HEK293 (cell line): ENCODE measurements at regions not wholly inside any gene's neighbourhood (a gene's known extent, or its start where the extent isn't known, plus 50 kb on each side); places are given as distances from the start of the nearest gene placed in this dataset.

Experiments
- CTCF ChIA-PET: fragments of 350-600 bp; formaldehyde crosslinking; extraction: SDS; loops from one replicate; lab custom pipeline; 2021; ENCODE audit warnings: antibody characterized with exemption; lab: Yijun Ruan, JAX
- POLR2A ChIA-PET: fragments of 300-600 bp; formaldehyde crosslinking; extraction: SDS; loops from one replicate; lab custom pipeline; 2020; ENCODE audit warnings: antibody characterized with exemption, inconsistent platforms; lab: Yijun Ruan, JAX
- H3K27ac ChIP-seq: fragments of 200-500 bp; sonication (Bioruptor generic); 2 replicates; pipeline ENCODE4 v1.5.1; 2014; ENCODE audit warnings: low read depth, low read length, control low read depth, inconsistent platforms; ENCODE audit errors: extremely low read depth
- H3K36me3 ChIP-seq, 2 experiments: fragments of 200-500 bp in 1 of 2; sonication (Bioruptor generic) in 1 of 2; 1 replicate in 1 of 2; 2 replicates in 1 of 2; pipeline ENCODE4 v1.5.1; 2014 to 2017; ENCODE audit warnings: inconsistent platforms in 2 of 2, low read length in 2 of 2; ENCODE audit not compliant: control insufficient read depth in 2 of 2, insufficient read depth in 1 of 2
- H3K4me1 ChIP-seq: fragments of 200-500 bp; sonication (Bioruptor generic); 2 replicates; pipeline ENCODE4 v1.5.1; 2014; ENCODE audit warnings: mild to moderate bottlenecking, low read length, inconsistent platforms; ENCODE audit not compliant: control insufficient read depth, insufficient read depth
- H3K4me3 ChIP-seq: 2 replicates; pipeline ENCODE4 v1.5.1; 2011; ENCODE audit warnings: low read depth, mild to moderate bottlenecking, control low read depth, low read length, moderate library complexity
- H3K9me3 ChIP-seq: fragments of 200-500 bp; sonication (Bioruptor generic); 2 replicates; pipeline ENCODE4 v1.5.1; 2014; ENCODE audit warnings: low read depth, low read length, inconsistent platforms; ENCODE audit not compliant: control insufficient read depth, insufficient read depth
- BCL11A ChIP-seq: fragments of 450-650 bp; formaldehyde crosslinking; IDR thresholded peaks from 2 replicates; pipeline ENCODE4 v1.5.1; 2016; ENCODE audit warnings: low read depth, missing biosample characterization, missing genetic modification characterization
- MYNN ChIP-seq: fragments of 450-650 bp; formaldehyde crosslinking; IDR thresholded peaks from 2 replicates; pipeline ENCODE4 v1.5.1; 2016; ENCODE audit warnings: missing biosample characterization, missing genetic modification characterization, borderline replicate concordance
- PATZ1 ChIP-seq: fragments of 450-650 bp; formaldehyde crosslinking; IDR thresholded peaks from 2 replicates; pipeline ENCODE4 v1.5.1; 2016; ENCODE audit warnings: missing biosample characterization, missing genetic modification characterization
- SP3 ChIP-seq: fragments of 450-650 bp; formaldehyde crosslinking; IDR thresholded peaks from 2 replicates; pipeline ENCODE4 v1.5.1; 2016; ENCODE audit warnings: missing biosample characterization, missing genetic modification characterization
- ZBTB20 ChIP-seq: fragments of 450-650 bp; formaldehyde crosslinking; IDR thresholded peaks from 2 replicates; pipeline ENCODE4 v1.5.1; 2016; ENCODE audit warnings: missing biosample characterization, missing genetic modification characterization
- ZBTB44 ChIP-seq: fragments of 450-650 bp; IDR thresholded peaks from 2 replicates; pipeline ENCODE4 v1.5.1; 2018; ENCODE audit warnings: missing biosample characterization, mild to moderate bottlenecking, missing genetic modification characterization
- ZNF19 ChIP-seq: fragments of 450-650 bp; formaldehyde crosslinking; IDR thresholded peaks from 2 replicates; pipeline ENCODE4; 2016; ENCODE audit warnings: missing biosample characterization, missing genetic modification characterization, low read depth
- ZNF335 ChIP-seq: fragments of 450-650 bp; formaldehyde crosslinking; conservative IDR thresholded peaks from 2 replicates; pipeline ENCODE4 v1.5.1; 2016; ENCODE audit warnings: missing biosample characterization, missing genetic modification characterization
- ZNF362 ChIP-seq: fragments of 450-650 bp; formaldehyde crosslinking; IDR thresholded peaks from 2 replicates; pipeline ENCODE4 v1.5.1; 2016; ENCODE audit warnings: missing biosample characterization, missing genetic modification characterization
- ZNF433 ChIP-seq: fragments of 450-650 bp; formaldehyde crosslinking; IDR thresholded peaks from 2 replicates; pipeline ENCODE4 v1.5.1; 2016; ENCODE audit warnings: missing biosample characterization, missing genetic modification characterization, low read depth
- ZNF513 ChIP-seq: fragments of 450-650 bp; IDR thresholded peaks from 2 replicates; pipeline ENCODE4 v1.5.1; 2018; ENCODE audit warnings: missing biosample characterization, missing genetic modification characterization
- ZNF518A ChIP-seq: fragments of 450-650 bp; formaldehyde crosslinking; conservative IDR thresholded peaks from 2 replicates; pipeline ENCODE4 v1.5.1; 2016; ENCODE audit warnings: low read depth, missing biosample characterization, missing genetic modification characterization
- ZNF548 ChIP-seq: fragments of 450-650 bp; formaldehyde crosslinking; IDR thresholded peaks from 2 replicates; pipeline ENCODE4 v1.5.1; 2016; ENCODE audit warnings: missing biosample characterization, missing genetic modification characterization
- ZNF677 ChIP-seq: fragments of 450-650 bp; IDR thresholded peaks from 2 replicates; pipeline ENCODE4 v1.5.0; 2018; ENCODE audit warnings: missing biosample characterization, mild to moderate bottlenecking, missing genetic modification characterization, moderate library complexity

- peaks cover 16% of the 10 kb centered on the region for H3K4me1 ChIP-seq
- TF ChIP-seq MYNN (tag by site-specific recombination): no peak
- TF ChIP-seq ZBTB20 (tag by site-specific recombination): no peak
- no peak for TF ChIP-seq ZNF548 (tag by site-specific recombination)
- TF ChIP-seq ZNF362 (tag by site-specific recombination): no peak
- TF ChIP-seq ZNF433 (tag by site-specific recombination): no peak
- no peak for TF ChIP-seq SP3 (tag by site-specific recombination)
- no peak for TF ChIP-seq ZNF19 (tag by site-specific recombination)
- TF ChIP-seq ZBTB44 (tag by site-specific recombination): no peak
- no peak for TF ChIP-seq PATZ1
- TF ChIP-seq ZNF677 (tag by site-specific recombination): no peak
- no peak for TF ChIP-seq ZNF335 (tag by site-specific recombination)
- TF ChIP-seq ZNF513 (tag by site-specific recombination): no peak
- TF ChIP-seq BCL11A (tag by site-specific recombination): no peak
- no peak for TF ChIP-seq ZNF518A (tag by site-specific recombination)
- TF ChIP-seq, all 188 proteins: peak for 0
- Histone ChIP-seq H3K27ac (no peak overlapping the region), H3K9me3 (no peaks in the 10 kb centered on the region), H3K36me3 (no peaks in the 10 kb centered on the region), H3K4me3 (no peak overlapping the region)
- POLR2A ChIA-PET: no interaction called here
- CTCF ChIA-PET: interaction anchor here (0.7 to 5.3 kb wide), 5 partner anchors 16 to 950 kb away, joined by 3 to 38 read pairs (median 5); no protein-coding TSS in a partner anchor
Measured at GRCh38 chr15:93980261-93980911, 251.0 kb upstream of the MCTP2 start.
